Astrocyte (in vitro differentiated cells and primary cell): ENCODE measurements at regions not wholly inside any gene's neighbourhood (a gene's known extent, or its start where the extent isn't known, plus 50 kb on each side); places are given as distances from the start of the nearest gene placed in this dataset.

Experiments used
- DNase-seq: peaks from one replicate; pipeline ENCODE4 v3.0.0-alpha.2; 2010; ENCODE audit warnings: low read depth
- FAIRE-seq: peaks from 2 replicates; lab custom pipeline; 2011; peaks lifted over from hg19 to GRCh38; lab: Jason Lieb, UNC
- H2AFZ ChIP-seq: 2 replicates; pipeline ENCODE4 v1.6.0; 2012; ENCODE audit warnings: low read depth, low read length, inconsistent platforms
- H3K27ac ChIP-seq: 2 replicates; pipeline ENCODE4 v1.5.1; 2011; ENCODE audit warnings: low read depth, low read length, inconsistent platforms
- H3K27me3 ChIP-seq: 2 replicates; pipeline ENCODE4 v1.6.0; 2011; ENCODE audit warnings: low read length, inconsistent platforms; ENCODE audit not compliant: insufficient read depth
- H3K36me3 ChIP-seq: 2 replicates; pipeline ENCODE4 v1.5.1; 2011; ENCODE audit warnings: low read length, inconsistent platforms; ENCODE audit not compliant: insufficient read depth
- H3K4me1 ChIP-seq: 2 replicates; pipeline ENCODE4 v1.5.1; 2011; ENCODE audit warnings: low read length, inconsistent platforms; ENCODE audit not compliant: insufficient read depth
- H3K4me2 ChIP-seq: 2 replicates; pipeline ENCODE4 v1.6.0; 2012; ENCODE audit warnings: low read length, inconsistent platforms
- H3K4me3 ChIP-seq: 2 replicates; pipeline ENCODE4 v1.5.1; 2011; ENCODE audit warnings: low read depth, mild to moderate bottlenecking, low read length, inconsistent platforms; ENCODE audit not compliant: insufficient read depth
- H3K79me2 ChIP-seq: 2 replicates; pipeline ENCODE4 v1.6.0; 2012; ENCODE audit warnings: mild to moderate bottlenecking, low read length, inconsistent platforms; ENCODE audit not compliant: insufficient read depth
- H3K9ac ChIP-seq: 2 replicates; pipeline ENCODE4 v1.6.0; 2012; ENCODE audit warnings: mild to moderate bottlenecking, low read length, inconsistent platforms
- H3K9me3 ChIP-seq: 2 replicates; pipeline ENCODE4 v1.5.1; 2012; ENCODE audit warnings: low read depth, mild to moderate bottlenecking, low read length, inconsistent platforms; ENCODE audit not compliant: insufficient read depth
- H4K20me1 ChIP-seq: 2 replicates; pipeline ENCODE4 v1.6.0; 2012; ENCODE audit warnings: low read length, inconsistent platforms; ENCODE audit not compliant: insufficient read depth
- H3K27ac Mint-ChIP-seq: one replicate; pipeline ENCODE4 v1.8.0; 2021; ENCODE audit warnings: mild to moderate bottlenecking, mixed read lengths; ENCODE audit not compliant: unreplicated experiment
- H3K27me3 Mint-ChIP-seq: one replicate; pipeline ENCODE4 v1.8.0; 2021; ENCODE audit warnings: low read depth, mixed read lengths; ENCODE audit not compliant: unreplicated experiment
- H3K36me3 Mint-ChIP-seq: one replicate; pipeline ENCODE4 v1.8.0; 2021; ENCODE audit warnings: low read depth, mixed read lengths; ENCODE audit not compliant: unreplicated experiment
- H3K4me1 Mint-ChIP-seq: one replicate; pipeline ENCODE4 v1.8.0; 2021; ENCODE audit warnings: low read depth, mixed read lengths; ENCODE audit not compliant: unreplicated experiment
- H3K4me3 Mint-ChIP-seq: one replicate; pipeline ENCODE4 v1.8.0; 2021; ENCODE audit warnings: mild to moderate bottlenecking, moderate library complexity, mixed read lengths; ENCODE audit not compliant: unreplicated experiment
- H3K9me3 Mint-ChIP-seq: one replicate; pipeline ENCODE4 v1.8.0; 2021; ENCODE audit warnings: mild to moderate bottlenecking, mixed read lengths; ENCODE audit not compliant: unreplicated experiment
- EZH2 ChIP-seq: IDR thresholded peaks from 2 replicates; pipeline ENCODE4 v1.6.1; 2012; ENCODE audit warnings: mild to moderate bottlenecking, low read length, inconsistent platforms; ENCODE audit not compliant: insufficient read depth
- TF ChIP-seq, protein P1 (sequence below): IDR thresholded peaks from 2 replicates; pipeline ENCODE4 v1.5.1; 2011; ENCODE audit warnings: low read depth, mild to moderate bottlenecking, inconsistent platforms, low read length, moderate library complexity; ENCODE audit not compliant: insufficient read depth

- Mint-ChIP-seq H3K27ac (no peak overlapping the region), H3K36me3 (no peaks in the 10 kb centered on the region), H3K4me3 (no peak overlapping the region), H3K27me3 (peaks cover 24% of the 10 kb centered on the region), H3K4me1 (peaks cover 5% of the 10 kb centered on the region), H3K9me3 (peaks cover 6% of the 10 kb centered on the region)
- no peak overlapping the region for H3K27ac ChIP-seq
- H3K4me1 ChIP-seq, result no peaks in the 10 kb centered on the region
- no peaks in the 10 kb centered on the region for H3K36me3 ChIP-seq
- no peak overlapping the region for H3K4me3 ChIP-seq
- no peak for FAIRE-seq
- no peaks in the 10 kb centered on the region for H3K79me2 ChIP-seq
- no peak overlapping the region for H3K9ac ChIP-seq
- no peak overlapping the region for H3K4me2 ChIP-seq
- no peak overlapping the region for H2AFZ ChIP-seq
- H3K27me3 ChIP-seq, result no peaks in the 10 kb centered on the region
- no peak for DNase-seq
- H3K9me3 ChIP-seq, result no peaks in the 10 kb centered on the region
- TF ChIP-seq EZH2, result no peak
- TF ChIP-seq, protein P1, sequence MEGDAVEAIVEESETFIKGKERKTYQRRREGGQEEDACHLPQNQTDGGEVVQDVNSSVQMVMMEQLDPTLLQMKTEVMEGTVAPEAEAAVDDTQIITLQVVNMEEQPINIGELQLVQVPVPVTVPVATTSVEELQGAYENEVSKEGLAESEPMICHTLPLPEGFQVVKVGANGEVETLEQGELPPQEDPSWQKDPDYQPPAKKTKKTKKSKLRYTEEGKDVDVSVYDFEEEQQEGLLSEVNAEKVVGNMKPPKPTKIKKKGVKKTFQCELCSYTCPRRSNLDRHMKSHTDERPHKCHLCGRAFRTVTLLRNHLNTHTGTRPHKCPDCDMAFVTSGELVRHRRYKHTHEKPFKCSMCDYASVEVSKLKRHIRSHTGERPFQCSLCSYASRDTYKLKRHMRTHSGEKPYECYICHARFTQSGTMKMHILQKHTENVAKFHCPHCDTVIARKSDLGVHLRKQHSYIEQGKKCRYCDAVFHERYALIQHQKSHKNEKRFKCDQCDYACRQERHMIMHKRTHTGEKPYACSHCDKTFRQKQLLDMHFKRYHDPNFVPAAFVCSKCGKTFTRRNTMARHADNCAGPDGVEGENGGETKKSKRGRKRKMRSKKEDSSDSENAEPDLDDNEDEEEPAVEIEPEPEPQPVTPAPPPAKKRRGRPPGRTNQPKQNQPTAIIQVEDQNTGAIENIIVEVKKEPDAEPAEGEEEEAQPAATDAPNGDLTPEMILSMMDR, result no peak
- no peaks in the 10 kb centered on the region for H4K20me1 ChIP-seq
Observed at GRCh38 chr12:114164351-114164750, 198.2 kb upstream of the RBM19 start.

DNA sequence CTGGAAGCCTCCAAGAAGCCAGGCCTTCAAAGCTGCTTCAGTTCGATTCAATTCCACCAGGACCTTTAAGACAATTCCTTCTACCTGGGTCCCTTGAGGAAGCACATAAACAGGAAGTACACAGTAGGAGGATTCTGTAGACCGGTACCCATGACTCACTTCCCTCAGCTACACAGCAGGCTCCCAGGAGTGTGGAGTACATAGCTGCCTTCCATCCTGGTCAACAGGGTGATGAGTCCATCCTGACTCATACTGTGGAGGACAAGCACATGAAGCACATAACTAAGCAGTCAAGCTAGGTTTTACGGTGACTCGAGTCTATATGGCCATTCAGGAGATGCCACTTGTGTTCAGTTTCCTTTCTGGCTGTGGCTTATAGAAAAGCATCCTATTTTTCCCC is 197.6 kb upstream of the RBM19 start:
- peak; percentile 92 for FAIRE-seq
- no peak overlapping the region for H2AFZ ChIP-seq
- Mint-ChIP-seq H3K4me1 (peaks cover 5% of the 10 kb centered on the region), H3K27me3 (peaks cover 25% of the 10 kb centered on the region), H3K27ac (no peak overlapping the region), H3K9me3 (peaks cover 6% of the 10 kb centered on the region), H3K4me3 (no peak overlapping the region), H3K36me3 (no peaks in the 10 kb centered on the region)
- TF ChIP-seq EZH2, result no peak
- TF ChIP-seq, protein P1, result no peak
- no peak overlapping the region for H3K4me2 ChIP-seq
- no peak overlapping the region for H3K9ac ChIP-seq
- H4K20me1 ChIP-seq, result no peaks in the 10 kb centered on the region
- no peak overlapping the region for H3K27ac ChIP-seq
- H3K36me3 ChIP-seq, result no peaks in the 10 kb centered on the region
- H3K27me3 ChIP-seq, result no peaks in the 10 kb centered on the region
- no peak overlapping the region for H3K4me3 ChIP-seq
- peak; percentile 16 for DNase-seq
- no peaks in the 10 kb centered on the region for H3K9me3 ChIP-seq
- H3K4me1 ChIP-seq, result no peaks in the 10 kb centered on the region
- no peaks in the 10 kb centered on the region for H3K79me2 ChIP-seq

GRCh38 chr12:114160445-114160844 is 194.3 kb upstream of the RBM19 start:
- Histone ChIP-seq H3K27me3 (no peaks in the 10 kb centered on the region), H3K27ac (no peak overlapping the region), H3K36me3 (no peaks in the 10 kb centered on the region), H3K4me2 (no peak overlapping the region), H3K9me3 (no peaks in the 10 kb centered on the region), H2AFZ (no peak overlapping the region), H3K4me3 (no peak overlapping the region), H3K9ac (no peak overlapping the region), H3K4me1 (no peaks in the 10 kb centered on the region), H4K20me1 (no peaks in the 10 kb centered on the region), H3K79me2 (no peaks in the 10 kb centered on the region)
- H3K27ac Mint-ChIP-seq, result no peak overlapping the region
- H3K36me3 Mint-ChIP-seq, result no peaks in the 10 kb centered on the region
- TF ChIP-seq EZH2, result no peak
- TF ChIP-seq, protein P1, result no peak
- no peak for DNase-seq
- FAIRE-seq, result no peak
- H3K27me3 Mint-ChIP-seq, result peaks cover 23% of the 10 kb centered on the region
- peaks cover 8% of the 10 kb centered on the region for H3K9me3 Mint-ChIP-seq
- peaks cover 5% of the 10 kb centered on the region for H3K4me1 Mint-ChIP-seq
- H3K4me3 Mint-ChIP-seq, result no peak overlapping the region
